GM21619 (cell line): ENCODE measurements at regions not wholly inside any gene's neighbourhood (a gene's known extent, or its start where the extent isn't known, plus 50 kb on each side); places are given as distances from the start of the nearest gene placed in this dataset.
A peak's percentile ranks its signal among the peaks of the same experiment; 100 is the strongest.
"Not testable (repeated sequence)": the region's sequence is repeated elsewhere in the genome, so short reads cannot be mapped to it uniquely, and the experiment has no call there.

Source experiments
- ATAC-seq: cut with Tn5 transposase; IDR thresholded peaks from one replicate; pipeline ENCODE4 v1.9.1; 2021; ENCODE audit not compliant: unreplicated experiment

DNA sequence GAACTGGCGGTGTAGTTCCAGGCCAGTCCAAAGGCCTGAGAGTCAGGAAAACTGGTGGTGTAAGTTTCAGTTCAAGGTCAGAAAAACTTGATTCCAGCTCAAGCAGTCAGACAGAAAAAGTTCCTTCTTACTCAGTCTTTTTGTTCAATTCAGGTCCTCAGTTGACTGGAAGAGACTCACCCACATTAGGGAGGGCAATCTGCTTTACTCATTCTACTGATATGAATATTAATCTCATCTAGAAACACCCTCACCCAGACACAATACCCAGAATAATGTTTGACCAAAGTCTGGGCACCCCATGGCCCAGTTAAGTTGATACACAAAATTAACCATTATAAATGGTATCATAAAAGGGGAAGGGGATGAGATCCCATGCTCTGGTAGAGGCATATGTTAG lies 50.1 kb upstream of the LTA4H start:
- no peak for ATAC-seq

DNA sequence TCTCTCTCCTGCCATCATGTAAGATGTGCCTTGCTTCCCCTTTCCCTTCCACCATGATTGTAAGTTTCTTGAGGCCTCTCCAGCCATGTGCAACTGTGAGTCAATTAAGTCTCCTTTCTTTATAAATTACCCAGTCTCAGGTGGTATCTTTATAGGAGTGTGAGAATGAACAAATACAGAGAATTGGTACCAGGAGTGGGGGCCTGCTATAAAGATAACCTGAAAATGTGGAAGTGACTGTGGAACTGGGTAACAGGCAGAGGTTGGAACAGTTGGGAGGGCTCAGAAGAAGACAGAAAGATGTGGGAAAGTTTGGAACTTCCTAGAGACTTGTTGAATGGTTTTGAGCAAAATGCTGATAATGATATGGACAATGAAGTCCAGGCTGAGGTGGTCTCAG lies 50.8 kb upstream of the LTA4H start:
- not testable (repeated sequence) for ATAC-seq

DNA sequence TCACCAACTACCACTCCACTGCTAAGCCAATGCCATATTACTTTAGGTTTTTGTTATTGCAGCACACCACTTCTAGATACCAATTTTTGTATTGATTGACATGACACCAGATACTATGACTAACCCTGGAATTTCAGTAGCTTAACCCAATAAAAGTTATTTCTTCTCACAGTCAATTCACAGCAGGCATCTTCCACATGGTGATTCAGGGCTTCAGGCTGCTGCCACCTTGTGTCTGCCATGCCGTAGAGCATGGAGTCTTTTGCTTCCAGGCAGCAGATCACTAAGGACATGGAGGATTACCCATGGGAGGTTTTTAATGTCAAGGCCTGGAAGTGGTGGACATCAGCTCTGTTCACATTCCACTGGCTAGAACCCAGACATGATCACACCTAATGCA lies 56.4 kb upstream of the LTA4H start:
- no peak for ATAC-seq

DNA sequence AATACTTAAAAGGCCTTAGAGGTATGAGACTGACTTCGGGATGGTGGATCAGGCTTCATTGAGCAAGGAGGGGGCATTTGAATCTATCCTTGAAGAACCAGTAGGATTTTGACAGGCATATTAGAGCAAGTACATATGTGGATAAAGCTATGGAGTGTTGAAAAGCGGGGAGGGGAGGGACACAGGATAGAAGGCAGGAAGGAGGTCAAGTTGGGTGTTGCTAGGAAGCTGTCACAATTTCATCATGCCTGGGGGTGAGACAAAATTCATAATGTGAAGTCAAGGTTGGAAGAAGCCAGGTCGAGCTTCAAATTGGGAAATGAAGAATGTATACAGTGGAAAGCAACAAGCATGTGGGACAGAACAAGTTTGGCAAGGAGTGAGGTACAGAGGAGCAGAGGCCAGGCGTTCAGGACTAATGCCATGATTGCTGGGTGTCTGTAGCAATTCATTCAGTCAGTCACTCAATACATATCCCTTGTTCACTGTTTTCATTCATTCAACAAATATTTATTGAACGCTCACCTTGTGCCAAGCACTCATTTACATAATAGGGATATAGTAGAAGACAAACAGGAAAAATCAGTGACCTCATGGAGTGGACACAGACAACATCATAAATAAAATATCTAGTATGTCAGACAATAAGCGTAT lies 58.3 kb upstream of the LTA4H start:
- ATAC-seq, result no peak

DNA sequence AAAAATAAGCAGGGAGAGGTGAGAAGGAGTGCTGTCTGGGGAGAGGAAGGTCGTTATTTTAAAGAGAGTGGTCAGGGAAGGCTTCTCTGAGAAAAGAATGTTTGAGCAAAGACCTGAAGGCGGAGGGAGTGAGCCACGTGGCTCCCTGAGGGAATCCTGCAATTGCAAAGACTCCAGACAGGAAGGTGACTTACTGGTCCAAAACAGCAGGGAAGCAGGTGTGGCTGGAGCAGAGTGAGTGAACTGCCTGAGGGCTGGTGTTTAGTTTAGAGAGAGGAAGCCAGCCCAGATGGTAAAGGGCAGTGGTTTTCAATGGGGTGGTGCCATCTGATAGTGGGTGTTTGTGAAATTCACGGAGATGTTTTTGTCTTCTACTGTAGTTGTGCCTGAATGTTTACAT lies 58.8 kb upstream of the LTA4H start:
- ATAC-seq, result no peak

DNA sequence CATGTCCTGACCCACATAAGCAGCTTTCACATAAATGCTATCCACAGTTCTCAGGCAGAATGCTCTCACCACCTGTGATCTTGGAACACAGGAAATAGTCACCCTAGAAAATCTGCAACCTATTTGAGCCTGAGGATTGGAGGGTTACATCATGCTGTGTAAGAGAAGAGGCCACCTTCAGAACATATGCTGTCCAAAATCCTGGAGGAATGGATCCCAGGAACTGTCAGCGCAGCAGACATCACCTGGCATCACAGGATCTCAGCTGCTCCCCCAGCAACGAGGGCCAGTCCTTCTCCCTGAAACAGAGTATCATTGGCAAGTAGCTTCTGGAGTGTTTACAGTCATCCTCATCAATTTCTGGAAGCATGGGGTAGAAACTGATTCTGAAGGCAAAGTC lies 63.2 kb upstream of the LTA4H start:
- no peak for ATAC-seq

DNA sequence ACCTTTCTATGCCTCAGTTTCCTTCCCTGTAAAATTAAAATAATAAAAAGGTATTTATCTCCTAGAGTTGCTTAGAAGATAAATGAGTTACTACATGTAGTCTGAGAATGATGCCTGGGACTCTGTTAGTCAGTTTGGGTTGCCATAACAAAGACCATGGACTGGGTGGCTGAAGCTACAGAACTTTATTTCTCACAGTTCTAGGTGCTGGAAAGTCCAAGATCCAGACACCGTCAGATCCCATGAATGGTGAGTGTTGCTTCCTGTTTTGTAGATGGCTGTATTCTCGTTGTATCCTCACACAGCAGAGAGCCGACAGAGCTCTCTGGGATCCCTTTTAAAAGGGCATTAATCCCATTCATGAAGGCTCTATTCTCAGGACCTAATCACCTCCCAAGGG lies 64.0 kb upstream of the LTA4H start:
- ATAC-seq, result no peak

DNA sequence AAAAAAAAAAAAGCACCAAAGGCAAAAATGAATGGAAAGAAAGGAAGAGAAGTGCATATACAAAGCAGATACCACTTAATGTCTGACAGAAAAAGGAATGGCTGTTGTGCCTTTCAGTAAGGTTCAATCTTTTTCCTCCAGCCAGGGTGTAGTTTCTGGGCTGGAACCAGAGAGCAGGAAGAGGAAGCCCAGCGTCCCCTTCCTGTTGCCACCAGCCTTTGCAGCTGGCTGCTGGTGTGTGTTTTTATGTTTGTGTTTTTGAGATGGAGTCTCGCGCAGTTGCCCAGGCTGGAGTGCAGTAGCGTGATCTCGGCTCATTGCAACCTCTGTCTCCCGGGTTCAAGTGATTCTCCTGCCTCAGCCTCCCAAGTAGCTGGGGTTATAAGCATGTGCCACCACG lies 64.6 kb upstream of the LTA4H start:
- no peak for ATAC-seq

DNA sequence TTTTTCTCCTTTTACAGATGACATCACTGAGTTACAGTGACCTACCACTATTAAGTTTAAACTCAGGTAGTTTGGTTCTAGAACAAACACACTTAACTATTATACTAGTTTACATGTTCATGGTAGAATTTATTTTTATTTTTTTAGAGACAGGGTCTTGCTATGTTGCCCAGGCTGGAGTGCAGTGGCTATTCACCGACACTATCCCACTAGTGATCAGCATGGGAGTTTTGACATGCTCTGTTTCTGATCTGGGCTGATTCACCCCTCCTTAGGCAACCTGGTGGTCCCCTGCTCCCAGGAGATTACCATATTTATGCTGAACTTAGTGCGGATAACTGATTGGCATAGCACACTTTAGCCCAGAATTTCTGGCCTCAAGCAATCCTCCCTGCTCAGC lies 66.4 kb upstream of the LTA4H start:
- no peak for ATAC-seq

DNA sequence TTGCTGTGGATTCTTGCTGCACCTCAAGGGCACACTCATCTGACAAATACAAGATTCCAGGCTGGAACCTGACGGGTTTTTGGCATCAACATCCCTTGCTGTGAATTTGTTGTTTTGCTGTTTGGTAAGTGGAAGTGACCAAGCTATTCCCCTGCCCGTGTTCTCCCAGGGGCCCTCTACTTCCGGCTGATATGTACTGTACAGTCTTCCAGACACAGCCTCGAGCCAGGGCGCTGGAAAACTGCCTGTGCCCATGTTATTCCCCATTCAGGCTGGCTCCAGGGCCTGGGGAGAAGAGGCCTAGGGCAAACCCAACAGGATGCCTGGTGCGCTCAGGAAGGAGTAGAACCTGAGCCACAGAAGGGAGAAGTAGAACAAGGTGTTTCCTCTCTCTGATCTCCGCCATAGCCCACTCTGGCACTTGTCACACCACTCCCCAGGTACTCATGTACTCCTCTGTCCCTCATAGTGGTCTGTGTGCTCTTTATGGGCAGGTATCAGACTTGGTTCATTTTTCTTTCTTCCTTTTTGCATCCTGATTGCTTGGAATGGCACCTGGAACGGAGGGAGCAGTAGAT lies 67.8 kb upstream of the LTA4H start:
- ATAC-seq, result no peak

DNA sequence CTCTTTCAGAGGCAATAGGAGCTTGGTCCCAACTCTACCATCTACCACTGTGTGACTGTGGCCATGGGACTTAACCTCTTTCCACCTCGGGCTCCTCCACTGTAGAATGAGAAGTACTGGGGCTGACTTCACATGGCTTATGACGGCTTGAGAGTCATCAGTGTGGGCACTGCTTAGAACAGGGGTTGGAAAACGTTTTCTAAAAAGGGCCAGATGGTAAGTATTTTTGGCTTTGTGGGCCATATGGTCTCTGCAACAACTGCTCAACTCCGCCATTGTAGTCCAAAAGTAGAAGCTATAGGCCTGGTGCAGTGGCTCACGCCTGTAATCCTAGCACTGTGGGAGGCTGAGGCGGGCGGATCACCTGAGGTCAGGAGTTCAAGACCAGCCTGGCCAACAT lies 69.2 kb upstream of the LTA4H start:
- no peak for ATAC-seq

DNA sequence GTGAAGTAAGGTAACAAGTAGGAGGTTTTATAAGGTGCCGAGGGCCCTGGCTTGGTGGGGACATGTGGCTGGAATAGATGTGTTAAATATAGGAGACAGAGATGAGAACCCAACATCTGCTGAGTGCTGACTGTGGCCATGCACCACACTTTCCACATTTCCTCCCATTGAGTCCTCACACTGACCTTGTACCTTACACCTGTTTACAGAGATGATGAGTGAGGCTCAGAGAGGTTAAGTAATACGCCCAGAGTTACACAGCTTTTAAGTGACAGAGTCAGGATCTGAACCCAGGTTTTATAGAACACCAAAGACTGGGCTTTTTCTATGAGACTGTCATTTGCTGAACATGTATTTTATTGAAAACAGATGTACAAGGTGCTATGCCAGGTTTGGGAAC lies 70.8 kb upstream of the LTA4H start:
- no peak for ATAC-seq

DNA sequence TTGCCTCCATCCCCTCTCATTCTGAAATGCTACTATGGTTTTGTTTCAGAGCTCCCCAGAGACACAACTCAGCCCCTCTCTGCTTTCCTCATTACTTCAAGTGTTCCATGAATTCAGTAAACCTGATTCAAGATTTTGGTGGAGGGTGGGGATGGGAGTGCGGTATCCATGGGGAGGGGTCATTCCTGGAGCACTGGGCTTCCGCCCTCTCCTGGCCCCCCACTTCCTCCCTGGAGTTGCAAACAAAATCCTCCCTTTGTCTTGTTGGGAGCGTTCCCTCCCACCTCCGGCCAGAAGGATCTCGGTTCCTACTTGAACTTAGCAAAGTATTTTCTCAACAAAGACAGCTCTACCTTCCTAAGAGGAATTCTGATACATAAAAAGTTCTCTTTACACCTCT lies 71.8 kb upstream of the LTA4H start:
- ATAC-seq, result no peak

DNA sequence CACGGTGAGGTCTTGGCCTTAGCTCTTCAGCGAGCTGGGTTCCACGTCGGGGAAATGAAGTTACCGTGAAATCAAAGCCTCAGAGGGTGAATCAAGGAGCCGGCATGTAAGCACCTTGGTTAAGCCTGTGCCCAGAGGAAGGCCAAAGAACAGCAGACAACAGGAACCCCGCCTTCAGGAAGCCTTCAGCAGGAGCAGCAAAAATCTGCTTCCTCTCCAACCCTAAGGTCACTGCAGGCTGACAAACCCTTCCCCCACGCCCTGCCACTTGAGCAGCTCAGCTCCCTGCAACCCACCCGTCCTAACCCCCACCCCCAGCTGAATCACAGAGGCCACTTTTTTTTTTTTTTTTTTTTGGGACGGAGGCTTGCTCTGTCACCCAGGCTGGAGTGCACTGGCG lies 72.9 kb upstream of the LTA4H start:
- no peak for ATAC-seq

DNA sequence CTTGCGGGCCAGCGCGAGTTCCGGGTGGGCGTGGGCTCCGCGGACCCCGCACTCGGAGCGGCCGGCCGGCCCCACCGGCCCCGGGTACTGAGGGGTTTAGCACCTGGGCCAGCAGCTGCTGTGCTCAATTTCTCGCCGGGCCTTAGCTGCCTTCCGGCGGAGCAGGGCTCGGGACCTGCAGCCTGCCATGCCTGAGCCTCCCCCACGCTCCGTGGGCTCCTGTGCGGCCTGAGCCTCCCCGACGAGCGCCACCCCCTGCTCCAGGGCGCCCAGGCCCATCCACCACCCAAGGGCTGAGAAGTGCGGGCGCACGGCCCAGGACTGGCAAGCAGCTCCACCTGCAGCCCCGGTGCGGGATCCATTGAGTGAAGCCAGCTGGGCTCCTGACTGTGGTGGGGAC lies 73.6 kb upstream of the LTA4H start:
- ATAC-seq, result not testable (repeated sequence)

DNA sequence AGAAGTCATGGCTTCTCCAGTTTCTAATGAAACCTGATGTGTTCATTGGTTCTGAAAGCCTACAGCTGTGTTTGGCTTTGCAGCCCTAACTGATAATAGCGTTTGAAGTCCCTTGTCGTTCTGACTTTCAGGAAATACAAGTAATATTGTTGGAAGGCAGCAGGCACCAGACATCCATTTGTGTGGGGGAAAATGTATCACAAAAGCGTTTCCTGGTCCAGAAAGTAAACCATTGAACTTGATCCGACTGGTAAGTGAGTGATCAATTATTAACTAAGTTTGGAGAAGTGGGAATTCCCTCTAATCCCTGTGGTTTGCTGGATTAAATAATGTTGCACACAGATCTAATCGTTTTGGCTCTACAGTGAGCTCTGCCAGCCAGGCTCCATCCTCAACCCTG lies 77.3 kb upstream of the LTA4H start:
- ATAC-seq, result no peak

DNA sequence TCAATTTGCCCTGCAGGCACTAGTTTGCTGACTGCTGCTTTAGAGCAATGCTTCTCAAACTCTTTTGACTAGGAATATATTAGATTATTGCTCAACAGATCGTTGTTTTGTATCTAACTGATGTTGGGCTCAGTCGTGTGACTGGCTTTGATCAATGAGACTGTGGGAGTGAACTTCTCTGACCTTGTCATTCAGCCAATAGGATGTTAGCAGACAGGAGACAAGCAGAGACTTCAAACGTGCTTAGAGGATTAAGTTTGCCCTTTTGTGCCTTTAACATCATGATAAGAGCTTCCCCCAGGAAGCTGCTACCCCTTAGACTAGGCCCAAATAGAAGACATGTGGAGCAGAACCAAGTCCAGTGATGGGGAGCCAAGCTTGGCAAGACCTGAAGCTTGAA lies 76.7 kb upstream of the ELK3 start:
- ATAC-seq, result no peak

DNA sequence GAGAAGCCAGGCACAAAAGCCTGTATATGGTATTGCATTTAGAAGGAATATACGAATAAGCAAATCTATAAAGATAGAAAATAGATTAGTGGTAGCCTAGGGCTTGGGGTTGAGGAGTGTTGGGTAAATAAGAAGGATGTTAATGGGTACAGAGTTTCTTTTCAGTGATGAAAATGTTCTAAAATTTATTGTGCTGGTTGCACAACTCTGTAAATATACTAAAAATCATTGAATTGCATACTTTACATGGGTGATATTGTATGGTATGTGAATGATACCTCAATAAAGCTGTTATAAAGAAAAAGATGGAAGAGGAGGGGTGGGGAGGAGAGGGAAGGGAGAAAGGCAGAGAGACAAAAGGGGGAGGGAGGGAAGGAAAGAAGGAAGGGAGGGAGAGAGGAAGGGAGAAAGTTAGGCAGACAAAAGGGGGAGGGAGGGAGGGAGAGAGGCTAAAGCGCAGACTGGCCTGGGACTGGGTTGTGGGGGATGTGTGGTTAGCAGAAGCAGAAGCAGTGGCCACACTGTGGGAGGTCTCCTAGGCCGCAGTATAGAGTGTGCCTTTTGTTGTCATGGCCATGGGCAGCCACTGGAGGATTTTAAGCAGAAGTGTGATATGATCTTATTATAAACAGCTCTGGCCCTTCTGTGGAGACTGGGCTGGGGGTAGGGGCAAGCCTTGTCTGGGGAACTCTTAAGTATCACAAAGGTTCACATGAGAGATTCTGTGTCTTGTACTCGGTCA lies 73.6 kb upstream of the ELK3 start:
- peak; percentile 86 for ATAC-seq

DNA sequence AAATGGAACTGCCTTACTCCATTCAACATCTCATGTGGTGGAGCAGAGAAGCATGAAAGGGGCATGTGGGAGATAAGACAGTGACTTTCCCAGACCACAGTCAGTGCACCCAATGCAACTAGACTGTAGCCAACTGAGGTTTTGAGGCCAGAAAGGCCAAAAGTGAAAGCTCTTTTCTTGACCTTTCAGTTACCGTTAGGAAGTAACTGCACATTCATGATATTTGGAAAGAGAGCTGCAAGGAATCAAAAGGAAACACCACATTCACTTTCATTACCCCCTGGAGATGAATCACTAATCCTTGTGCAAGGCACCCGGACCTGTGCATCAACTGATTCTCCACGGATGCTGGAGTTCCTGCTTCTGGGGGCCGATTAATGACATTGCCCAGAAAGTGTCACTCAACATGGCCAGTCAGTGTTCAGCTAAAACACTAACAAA lies 72.9 kb upstream of the ELK3 start:
- ATAC-seq, result peak; percentile 53

DNA sequence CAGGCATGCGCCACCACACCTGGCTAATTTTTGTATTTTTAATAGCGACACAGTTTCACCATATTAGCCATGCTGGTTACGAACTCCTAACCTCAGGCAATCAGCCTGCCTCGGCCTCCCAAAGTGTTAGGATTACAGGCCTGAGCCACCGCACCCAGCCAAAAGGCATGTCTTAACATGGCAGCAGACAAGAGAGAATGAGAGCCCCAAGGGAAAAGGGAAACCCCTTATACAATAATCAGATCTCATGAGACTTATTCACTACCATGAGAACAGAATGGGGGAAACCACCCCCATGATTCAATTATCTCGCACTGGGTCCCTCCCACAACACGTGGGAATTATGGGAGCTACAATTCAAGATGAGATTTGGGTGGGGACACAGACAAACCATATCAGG lies 65.9 kb upstream of the ELK3 start:
- not testable (repeated sequence) for ATAC-seq

DNA sequence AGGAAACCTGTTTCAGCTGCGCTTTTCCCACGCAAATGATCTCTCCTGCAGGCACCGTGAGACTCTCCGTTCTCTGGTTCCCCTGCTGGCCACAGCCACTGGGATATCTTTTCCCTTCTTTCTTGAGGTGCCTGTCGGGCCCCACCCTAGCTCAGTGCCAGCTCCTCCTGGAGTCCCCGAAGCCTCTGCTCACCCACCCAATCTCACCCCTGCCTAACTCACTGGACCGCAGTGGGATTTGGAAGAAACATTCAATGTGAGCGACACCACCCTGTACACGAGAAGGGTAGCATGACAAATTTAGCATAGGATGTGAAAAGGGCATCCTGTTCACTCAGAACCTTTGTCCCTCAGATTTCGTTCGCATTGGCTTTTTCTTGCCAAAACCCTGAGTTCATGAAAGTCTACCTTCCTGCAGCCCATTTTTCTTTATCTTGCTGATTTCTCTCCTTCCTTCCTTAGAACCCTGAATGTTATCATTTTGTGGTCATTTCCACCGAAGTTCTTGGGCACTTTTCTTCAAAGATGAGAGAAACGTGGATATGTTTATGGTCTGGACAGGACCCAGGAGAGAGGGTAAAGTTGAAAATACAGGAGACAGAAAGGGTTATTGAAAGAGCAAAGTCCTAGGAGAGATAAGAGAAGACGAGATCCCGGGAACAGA lies 63.6 kb upstream of the ELK3 start:
- no peak for ATAC-seq

DNA sequence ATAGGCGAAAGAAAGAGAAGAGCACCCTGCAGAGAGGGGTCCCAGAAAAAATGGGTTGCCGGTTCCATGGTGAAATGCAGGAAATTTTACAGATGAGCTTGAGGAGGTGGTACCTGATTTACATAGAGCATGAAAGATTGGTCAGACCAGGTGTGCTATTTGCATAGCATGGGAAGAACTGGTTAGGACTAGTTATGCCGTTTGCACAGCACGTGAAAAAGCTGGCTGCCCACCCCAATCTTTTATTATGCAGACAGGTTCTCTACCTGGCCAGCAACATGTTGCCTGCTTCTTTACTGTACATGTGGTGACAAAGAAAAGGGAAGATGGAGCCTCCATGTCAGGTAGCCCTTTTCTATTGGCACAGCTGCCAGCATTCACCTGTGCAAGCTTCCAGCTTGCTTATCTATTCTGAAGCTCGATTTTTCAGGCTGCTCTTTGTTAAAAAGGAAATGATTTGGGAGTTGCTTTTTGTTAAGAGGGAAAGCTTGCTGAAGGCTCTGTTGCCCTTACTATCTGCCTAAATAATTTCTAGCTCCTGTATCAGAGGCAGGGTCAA lies 62.9 kb upstream of the ELK3 start:
- ATAC-seq, result no peak
